Aorta (tissue), 5 donors: ENCODE measurements at regions not wholly inside any gene's neighbourhood (a gene's known extent, or its start where the extent isn't known, plus 50 kb on each side); places are given as distances from the start of the nearest gene placed in this dataset.

Experiments
- ATAC-seq: fragments of 200-7000 bp; cut with Tn5 transposase; one replicate; pipeline ENCODE4 v1.9.1; 2022; ENCODE audit warnings: moderate library complexity; ENCODE audit not compliant: low FRiP score
- DNase-seq, 2 donors: peaks; one replicate each; pipeline ENCODE4 v3.0.0-alpha.2; 2020
- H3K27ac ChIP-seq, 2 donors: one replicate each; pipeline ENCODE4 v1.5.1; 2013; ENCODE audit warnings: low read length in 2 of 2, mild to moderate bottlenecking in 2 of 2, moderate library complexity in 2 of 2, control low read depth in 1 of 2, inconsistent platforms in 1 of 2, low read depth in 1 of 2
- H3K27me3 ChIP-seq, 2 donors: one replicate each; pipeline ENCODE4 v1.6.1; 2013; ENCODE audit warnings: control low read depth in 1 of 2, low read length in 1 of 2, mild to moderate bottlenecking in 1 of 2, moderate library complexity in 1 of 2; ENCODE audit not compliant: insufficient read depth in 2 of 2, control insufficient read depth in 1 of 2
- H3K36me3 ChIP-seq, 2 donors: one replicate each; pipeline ENCODE4 v1.6.1; 2013; ENCODE audit warnings: control low read depth in 1 of 2, low read length in 1 of 2, mild to moderate bottlenecking in 1 of 2; ENCODE audit not compliant: insufficient read depth in 2 of 2, control insufficient read depth in 1 of 2
- H3K4me1 ChIP-seq, 2 donors: one replicate each; pipeline ENCODE4 v1.6.1; 2013; ENCODE audit warnings: low read length in 2 of 2, control low read depth in 1 of 2, mild to moderate bottlenecking in 1 of 2, moderate library complexity in 1 of 2; ENCODE audit not compliant: insufficient read depth in 2 of 2, control insufficient read depth in 1 of 2
- H3K4me3 ChIP-seq, 2 donors: one replicate each; pipeline ENCODE4 v1.5.1; 2013; ENCODE audit warnings: low read length in 2 of 2, control low read depth in 1 of 2, mild to moderate bottlenecking in 1 of 2
- H3K9me3 ChIP-seq: one replicate; pipeline ENCODE4 v1.6.1; 2013; ENCODE audit warnings: mild to moderate bottlenecking, low read length; ENCODE audit not compliant: control insufficient read depth
- WGBS, 2 donors: extraction: QIAGEN DNeasy Blood & Tissue Kit; methylation state at CpG; one replicate each; pipeline ENCODE4 v1.1.7; 2013; 5-methylcytosine and 5-hydroxymethylcytosine counted together
- intact Hi-C, 2 donors: fragments of 100-400 bp; cut with DNase I; formaldehyde crosslinking; loops; one replicate each; pipeline versions ENCODE4 v1.14.2 to v1.15.0; 2022
- donor health status: healthy with polysubstance abuse.
- donor health status: Bipolar disorder and iron deficiency.
- donor health status: DM: no; HTN: no; CAD: no.
- donor health status: DM: no; HTN: no; CAD: no.
- donor health status: DM: yes; HTN: yes; CAD: no.

DNA sequence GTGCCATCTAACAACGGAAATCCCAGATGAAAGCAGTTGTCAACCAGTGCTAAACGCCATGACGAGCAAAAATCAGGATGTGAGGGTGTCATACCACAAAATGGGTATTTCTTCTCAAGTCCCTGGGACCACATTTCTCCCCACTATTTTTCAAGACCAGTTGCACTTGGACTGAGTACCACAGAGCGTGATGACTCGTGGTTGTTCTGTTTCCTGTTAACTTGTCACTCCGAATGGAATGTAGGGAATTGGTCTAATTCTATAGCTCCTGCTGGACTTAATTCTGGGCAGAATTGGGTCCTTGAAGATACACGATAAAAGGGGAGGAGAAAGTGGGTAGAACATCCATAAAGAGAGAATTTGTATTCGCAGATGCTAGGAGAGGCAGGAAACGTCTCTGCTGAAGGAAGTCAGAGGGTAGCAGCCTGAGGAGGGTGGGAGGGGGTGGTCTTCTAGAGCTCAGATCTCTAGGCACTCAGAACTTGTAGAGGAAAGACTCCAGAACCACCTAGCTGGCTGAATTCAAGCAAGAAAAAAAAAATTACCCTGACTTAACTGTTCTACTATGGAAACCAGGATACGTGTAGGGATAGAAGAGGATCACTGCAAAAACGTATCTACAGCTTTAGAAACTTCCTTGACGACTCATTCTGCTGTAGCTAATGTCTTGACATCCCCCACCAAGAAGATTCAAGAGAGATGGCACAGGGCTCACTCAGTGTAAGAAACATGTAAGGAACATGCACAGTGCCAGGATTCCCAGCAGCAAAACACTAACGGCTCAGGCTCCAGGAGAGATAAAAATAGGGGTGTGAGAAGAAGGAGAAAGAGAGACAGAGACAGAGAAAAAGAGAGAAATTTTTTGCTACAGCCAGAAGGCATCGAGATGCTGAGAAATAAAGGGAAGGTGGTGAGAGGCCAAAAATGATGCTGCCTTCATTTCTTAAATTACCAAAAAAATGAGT, 494.7 kb downstream of the CD83 start:
- Histone ChIP-seq H3K27me3 (no peaks in the 10 kb centered on the region), H3K36me3 (no peaks in the 10 kb centered on the region), H3K27ac (no peak overlapping the region), H3K4me1 (no peaks in the 10 kb centered on the region), H3K9me3 (peaks cover 3% of the 10 kb centered on the region), H3K4me3 (no peak overlapping the region)
- no peak for ATAC-seq
- no peak for DNase-seq
- 49% methylated on average over 14 of the region's 14 CpGs for WGBS, 2 donors
- intact Hi-C loops, result no loop called here

DNA sequence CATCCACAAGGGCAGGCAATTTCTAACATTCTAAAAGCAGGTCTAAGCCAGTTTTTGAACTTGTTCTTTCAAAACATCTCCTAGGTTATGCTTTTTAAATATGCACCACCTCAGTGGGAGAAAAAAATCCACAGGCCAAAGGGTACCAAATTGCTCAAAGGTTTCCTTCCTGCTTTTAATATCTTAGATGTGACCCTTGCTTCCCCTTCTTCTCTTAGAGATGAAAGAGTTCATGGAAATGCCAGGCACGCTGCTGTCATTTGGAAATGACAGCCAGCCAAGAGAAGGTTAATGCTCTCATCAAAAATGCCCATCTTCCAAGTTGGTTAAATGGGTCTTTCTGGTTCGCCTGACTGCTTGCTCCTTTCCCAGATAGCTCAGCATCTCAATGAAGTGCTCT, 497.1 kb downstream of the CD83 start:
- intact Hi-C loops, result no loop called here
- H3K27ac ChIP-seq, result no peak overlapping the region
- DNase-seq, result no peak
- no peaks in the 10 kb centered on the region for H3K27me3 ChIP-seq
- H3K4me3 ChIP-seq, result no peak overlapping the region
- no peak for ATAC-seq
- no peaks in the 10 kb centered on the region for H3K4me1 ChIP-seq
- WGBS, 2 donors, result 89 to 92% methylated on average over 2 of the region's 2 CpGs
- no peaks in the 10 kb centered on the region for H3K36me3 ChIP-seq
- peaks cover 3% of the 10 kb centered on the region for H3K9me3 ChIP-seq

DNA sequence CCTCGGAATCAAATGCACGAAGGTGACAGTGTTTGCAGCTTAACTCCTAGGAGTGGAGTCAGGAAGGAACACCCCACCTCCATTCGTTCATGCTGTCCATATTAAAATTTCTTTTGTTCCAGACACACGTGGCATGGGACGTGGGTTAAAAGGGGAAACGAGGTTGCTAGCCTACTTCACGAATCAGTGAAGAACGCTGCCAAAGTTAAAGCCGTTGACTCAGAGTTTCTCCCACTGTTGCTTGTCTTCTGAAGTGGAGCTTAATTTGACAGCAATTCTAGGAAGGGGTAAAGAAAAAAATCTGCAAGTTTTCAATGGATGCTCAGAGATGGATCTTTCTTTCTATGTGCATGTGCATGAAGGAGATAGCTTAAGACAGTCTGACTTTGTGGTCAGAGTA, 499.1 kb downstream of the CD83 start:
- Histone ChIP-seq H3K27ac (no peak overlapping the region), H3K4me3 (no peak overlapping the region), H3K9me3 (peaks cover 3% of the 10 kb centered on the region), H3K36me3 (no peaks in the 10 kb centered on the region), H3K27me3 (no peaks in the 10 kb centered on the region), H3K4me1 (no peaks in the 10 kb centered on the region)
- DNase-seq, result no peak
- 70 to 82% methylated on average over 9 of the region's 9 CpGs for WGBS, 2 donors
- intact Hi-C loops, result no loop called here
- ATAC-seq, result no peak

DNA sequence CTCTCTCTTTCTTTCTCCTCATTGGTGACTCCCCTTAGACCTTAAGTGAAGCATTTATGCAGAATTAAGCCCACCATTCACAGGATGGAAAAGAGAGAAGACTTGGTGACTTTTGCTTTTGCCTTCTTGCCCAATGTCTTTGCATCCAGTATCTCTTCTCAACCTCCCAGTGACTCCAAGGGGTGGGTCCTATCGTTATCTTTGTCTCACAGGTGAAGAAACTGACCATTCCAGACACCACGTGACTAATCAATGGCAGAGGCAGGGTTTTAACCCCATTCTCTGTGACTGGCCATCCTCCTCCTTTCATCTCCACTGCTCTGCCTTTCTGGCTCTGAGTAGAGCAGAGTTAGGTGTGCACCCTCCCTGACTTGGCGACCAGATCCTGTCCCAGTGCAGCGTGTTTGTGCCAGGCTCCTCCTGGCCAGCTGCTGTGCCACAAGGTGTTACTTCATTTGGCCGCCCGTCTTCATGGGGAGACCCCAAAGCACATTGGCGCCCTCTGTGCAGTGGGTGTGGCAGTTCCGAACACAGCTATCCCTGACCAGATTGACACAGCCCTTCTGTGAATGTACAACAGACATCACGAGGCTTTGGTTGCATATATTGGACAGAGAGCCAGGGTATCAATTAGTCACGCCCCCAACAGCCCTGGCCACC, 501.3 kb downstream of the CD83 start:
- H3K4me3 ChIP-seq, result no peak overlapping the region
- no peaks in the 10 kb centered on the region for H3K4me1 ChIP-seq
- WGBS, 2 donors, result 92% methylated on average over 10 of the region's 10 CpGs
- H3K36me3 ChIP-seq, result no peaks in the 10 kb centered on the region
- DNase-seq (no peak), ATAC-seq (no peak)
- intact Hi-C loops, result no loop called here
- H3K27me3 ChIP-seq, result no peaks in the 10 kb centered on the region
- H3K27ac ChIP-seq, result no peak overlapping the region
- peaks cover 3% of the 10 kb centered on the region for H3K9me3 ChIP-seq

DNA sequence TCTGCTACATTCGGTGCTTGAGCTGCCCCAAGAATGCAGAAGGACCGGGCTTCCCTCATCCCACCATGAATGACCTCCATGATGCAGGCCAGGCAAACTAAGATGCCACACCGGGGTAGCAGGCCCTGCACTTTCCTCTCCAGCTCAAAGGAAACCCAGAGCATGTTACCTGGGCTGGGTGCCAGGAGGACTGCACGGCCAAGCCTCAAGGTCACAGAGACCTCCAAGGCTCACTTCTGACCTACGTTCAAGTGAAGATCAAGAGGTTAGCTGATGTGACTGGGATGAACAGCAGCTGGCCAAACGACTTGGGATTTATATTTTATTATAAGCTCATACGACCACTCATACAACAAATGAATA, 501.8 kb downstream of the CD83 start:
- H3K27ac ChIP-seq, result no peak overlapping the region
- 72 to 75% methylated on average over 7 of the region's 7 CpGs for WGBS, 2 donors

DNA sequence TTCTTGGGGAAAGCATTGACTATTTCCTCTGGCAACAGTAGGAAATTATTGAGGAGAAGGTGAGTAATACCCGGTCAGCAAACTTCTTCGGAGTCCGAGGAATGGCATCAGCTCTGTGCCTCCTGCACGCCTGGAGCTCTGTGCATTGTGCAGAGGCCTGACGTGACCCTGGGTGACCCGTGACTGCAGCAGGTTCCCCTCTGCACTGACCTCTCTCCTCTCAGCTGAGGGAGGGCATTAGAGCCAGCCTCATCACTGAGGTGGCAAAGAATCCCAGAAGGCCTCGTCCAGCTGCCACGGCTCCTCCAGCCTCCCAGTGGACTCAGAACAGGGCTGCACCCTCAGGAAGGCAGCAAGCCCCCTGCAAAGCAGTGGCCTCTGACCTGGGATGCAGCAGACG, 502.9 kb downstream of the CD83 start:
- Histone ChIP-seq H3K27ac (no peak overlapping the region), H3K4me3 (no peak overlapping the region), H3K9me3 (peaks cover 3% of the 10 kb centered on the region), H3K36me3 (no peaks in the 10 kb centered on the region), H3K27me3 (no peaks in the 10 kb centered on the region), H3K4me1 (no peaks in the 10 kb centered on the region)
- no peak for ATAC-seq
- intact Hi-C loops, result no loop called here
- no peak for DNase-seq
- 87 to 93% methylated on average over 9 of the region's 9 CpGs for WGBS, 2 donors

More for the DNA sequence above, 501.8 kb downstream of the CD83 start:
- DNase-seq, result no peak
- ATAC-seq, result no peak
- intact Hi-C loops, result no loop called here
- H3K9me3 ChIP-seq, result peaks cover 3% of the 10 kb centered on the region
- H3K36me3 ChIP-seq, result no peaks in the 10 kb centered on the region
- no peaks in the 10 kb centered on the region for H3K4me1 ChIP-seq
- no peaks in the 10 kb centered on the region for H3K27me3 ChIP-seq
- no peak overlapping the region for H3K4me3 ChIP-seq

DNA sequence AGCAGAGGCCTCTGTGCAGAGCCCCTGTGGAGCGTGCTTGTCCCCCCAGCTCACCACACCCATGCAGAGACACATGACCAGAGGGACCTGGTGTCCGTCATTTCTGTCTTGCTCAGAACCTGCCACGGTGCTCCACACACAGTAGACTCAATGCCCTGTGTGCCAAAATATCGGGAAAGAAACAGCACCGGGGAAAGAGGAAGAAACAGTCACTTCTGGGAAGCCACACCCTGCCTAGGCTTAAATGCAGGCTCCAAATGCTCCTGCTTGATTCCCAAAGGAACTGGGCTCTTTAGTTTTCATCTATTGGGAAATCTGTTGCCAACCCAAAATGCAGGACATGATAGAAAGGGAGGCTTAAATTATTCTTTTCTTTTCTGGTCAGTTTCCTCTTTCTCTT, 503.9 kb downstream of the CD83 start:
- 38 to 43% methylated on average over 5 of the region's 5 CpGs for WGBS, 2 donors
- DNase-seq (no peak), ATAC-seq (peak; percentile 42)
- Histone ChIP-seq H3K4me1 (no peaks in the 10 kb centered on the region), H3K36me3 (no peaks in the 10 kb centered on the region), H3K4me3 (no peak overlapping the region), H3K27ac (no peak overlapping the region), H3K9me3 (no peaks in the 10 kb centered on the region), H3K27me3 (no peaks in the 10 kb centered on the region)
- intact Hi-C loops, result no loop called here

DNA sequence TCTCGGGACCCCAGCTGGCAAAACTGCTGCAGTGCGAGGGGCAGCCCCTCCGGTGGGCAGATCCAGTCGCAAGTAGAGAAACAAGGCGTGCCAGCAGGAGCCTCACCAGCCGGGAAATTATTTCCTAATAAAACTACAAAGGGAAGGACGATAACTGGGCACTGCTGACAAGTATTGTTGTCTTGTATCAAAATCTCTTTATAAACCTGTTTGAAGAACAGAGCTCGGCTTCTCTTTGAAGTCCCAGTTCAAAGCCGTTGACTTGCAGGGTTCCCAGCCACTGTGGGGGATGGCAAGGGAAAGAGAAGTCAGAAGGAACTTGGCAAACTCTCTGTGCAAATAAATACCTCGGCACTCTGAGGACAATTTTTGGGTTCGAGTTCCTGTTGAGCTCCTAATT, 504.5 kb downstream of the CD83 start:
- Histone ChIP-seq H3K4me1 (no peaks in the 10 kb centered on the region), H3K36me3 (no peaks in the 10 kb centered on the region), H3K9me3 (no peaks in the 10 kb centered on the region), H3K27me3 (no peaks in the 10 kb centered on the region), H3K4me3 (no peak overlapping the region), H3K27ac (no peak overlapping the region)
- intact Hi-C loops, result no loop called here
- DNase-seq (no peak), ATAC-seq (no peak)
- WGBS, 2 donors, result 21 to 27% methylated on average over 11 of the region's 11 CpGs
